Ascending aorta (tissue), 2 donors: ENCODE measurements at regions not wholly inside any gene's neighbourhood (a gene's known extent, or its start where the extent isn't known, plus 50 kb on each side); places are given as distances from the start of the nearest gene placed in this dataset.

ENCODE experiments used
- DNase-seq, 2 donors: peaks; one replicate each; pipeline ENCODE4 v3.0.0-alpha.2; 2019; ENCODE audit warnings: low spot score in 2 of 2
- H3K27ac ChIP-seq, 2 donors: fragments of 200-600 bp; sonication (generic); one replicate each; pipeline ENCODE4 v1.5.1; 2016 to 2017; ENCODE audit warnings: mild to moderate bottlenecking in 1 of 2
- H3K27me3 ChIP-seq: fragments of 200-600 bp; sonication (generic); one replicate; pipeline ENCODE4 v1.5.1; 2017
- H3K36me3 ChIP-seq, 2 donors: fragments of 200-600 bp; sonication (generic); one replicate each; pipeline ENCODE4 v1.5.1; 2016
- H3K4me1 ChIP-seq, 2 donors: fragments of 200-600 bp; sonication (generic); one replicate each; pipeline ENCODE4 v1.5.1; 2016 to 2017; ENCODE audit warnings: mild to moderate bottlenecking in 1 of 2
- H3K4me3 ChIP-seq, 2 donors: fragments of 200-600 bp; sonication (generic); one replicate each; pipeline ENCODE4 v1.5.1; 2016 to 2017; ENCODE audit warnings: mild to moderate bottlenecking in 1 of 2
- H3K9me3 ChIP-seq, 2 donors: fragments of 200-600 bp; sonication (generic); one replicate each; pipeline ENCODE4 v1.5.1; 2016
- intact Hi-C: fragments of 100-400 bp; cut with DNase I; formaldehyde crosslinking; loops from one replicate; pipeline ENCODE4 v1.15.1; 2023
- TF ChIP-seq, protein P1 (sequence below), 3 experiments: fragments of 200-600 bp in 2 of 3; fragments of 450-650 bp in 1 of 3; sonication (generic) in 2 of 3; IDR thresholded peaks; one replicate each; pipeline ENCODE4 v1.5.1; 2016 to 2019; ENCODE audit warnings: antibody characterized with exemption in 3 of 3, mild to moderate bottlenecking in 1 of 3, moderate library complexity in 1 of 3

DNA sequence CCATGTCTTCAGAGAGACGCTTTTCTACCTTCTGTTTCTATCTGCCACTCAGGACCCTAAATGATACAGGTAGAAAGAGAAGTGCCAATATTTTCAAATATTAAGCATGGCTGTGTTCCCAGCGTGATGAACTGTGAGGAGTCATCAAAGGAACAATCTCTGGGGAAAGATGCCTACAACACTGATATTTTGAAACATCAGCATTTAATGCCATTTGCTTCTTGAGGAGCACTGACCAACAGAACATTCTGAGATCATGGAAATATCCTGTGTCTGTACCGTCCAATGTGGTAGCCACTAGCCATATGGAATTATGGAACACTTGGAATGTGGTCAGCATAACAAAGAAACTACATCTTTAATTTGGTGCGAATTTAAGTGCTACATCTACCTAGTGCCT is 117.9 kb upstream of the COL6A5 start:
- Histone ChIP-seq H3K4me3 (no peak overlapping the region), H3K36me3 (no peaks in the 10 kb centered on the region), H3K9me3 (no peaks in the 10 kb centered on the region), H3K27ac (no peak overlapping the region), H3K27me3 (no peaks in the 10 kb centered on the region), H3K4me1 (no peaks in the 10 kb centered on the region)
- intact Hi-C loops = no loop called here
- TF ChIP-seq, protein P1, sequence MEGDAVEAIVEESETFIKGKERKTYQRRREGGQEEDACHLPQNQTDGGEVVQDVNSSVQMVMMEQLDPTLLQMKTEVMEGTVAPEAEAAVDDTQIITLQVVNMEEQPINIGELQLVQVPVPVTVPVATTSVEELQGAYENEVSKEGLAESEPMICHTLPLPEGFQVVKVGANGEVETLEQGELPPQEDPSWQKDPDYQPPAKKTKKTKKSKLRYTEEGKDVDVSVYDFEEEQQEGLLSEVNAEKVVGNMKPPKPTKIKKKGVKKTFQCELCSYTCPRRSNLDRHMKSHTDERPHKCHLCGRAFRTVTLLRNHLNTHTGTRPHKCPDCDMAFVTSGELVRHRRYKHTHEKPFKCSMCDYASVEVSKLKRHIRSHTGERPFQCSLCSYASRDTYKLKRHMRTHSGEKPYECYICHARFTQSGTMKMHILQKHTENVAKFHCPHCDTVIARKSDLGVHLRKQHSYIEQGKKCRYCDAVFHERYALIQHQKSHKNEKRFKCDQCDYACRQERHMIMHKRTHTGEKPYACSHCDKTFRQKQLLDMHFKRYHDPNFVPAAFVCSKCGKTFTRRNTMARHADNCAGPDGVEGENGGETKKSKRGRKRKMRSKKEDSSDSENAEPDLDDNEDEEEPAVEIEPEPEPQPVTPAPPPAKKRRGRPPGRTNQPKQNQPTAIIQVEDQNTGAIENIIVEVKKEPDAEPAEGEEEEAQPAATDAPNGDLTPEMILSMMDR (IDR thresholded peaks at IDR 0.05) = no peak
- no peak for DNase-seq

- intact Hi-C loops = no loop called here
- H3K4me3 ChIP-seq = no peak overlapping the region
Observed at GRCh38 chr3:130242850-130243569, 102.5 kb upstream of the COL6A5 start.

DNA sequence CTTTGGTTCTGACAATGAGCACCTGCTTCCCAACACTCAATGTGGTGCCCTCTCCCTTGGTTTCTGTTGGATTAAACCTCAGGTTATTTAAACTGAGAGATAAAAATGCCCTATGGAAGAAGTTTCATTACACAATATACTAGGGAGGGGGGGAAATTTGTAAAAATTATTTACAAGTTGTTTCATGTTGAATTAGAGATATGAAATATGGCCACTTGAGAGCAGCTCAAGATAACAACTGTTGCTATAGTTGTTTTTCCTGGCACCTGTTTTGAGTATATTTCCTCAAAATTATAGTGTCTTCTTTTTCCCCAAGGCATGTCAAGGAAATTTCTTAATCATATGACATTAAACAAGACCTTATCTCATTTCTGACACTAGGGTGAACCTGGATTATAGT is 101.7 kb upstream of the COL6A5 start:
- H3K4me1 ChIP-seq = no peaks in the 10 kb centered on the region
- no peaks in the 10 kb centered on the region for H3K36me3 ChIP-seq
- no peak for DNase-seq
- TF ChIP-seq, protein P1 (IDR thresholded peaks at IDR 0.05) = no peak
- no peak overlapping the region for H3K4me3 ChIP-seq
- H3K27ac ChIP-seq = no peak overlapping the region
- H3K27me3 ChIP-seq = no peaks in the 10 kb centered on the region
- intact Hi-C loops = no loop called here
- no peaks in the 10 kb centered on the region for H3K9me3 ChIP-seq

More at GRCh38 chr3:130242850-130243569, 102.5 kb upstream of the COL6A5 start:
- H3K27me3 ChIP-seq = no peaks in the 10 kb centered on the region
- no peak for DNase-seq
- no peak overlapping the region for H3K27ac ChIP-seq
- TF ChIP-seq, protein P1 (IDR thresholded peaks at IDR 0.05) = no peak
- H3K4me1 ChIP-seq = no peaks in the 10 kb centered on the region
- H3K36me3 ChIP-seq = no peaks in the 10 kb centered on the region
- no peaks in the 10 kb centered on the region for H3K9me3 ChIP-seq

DNA sequence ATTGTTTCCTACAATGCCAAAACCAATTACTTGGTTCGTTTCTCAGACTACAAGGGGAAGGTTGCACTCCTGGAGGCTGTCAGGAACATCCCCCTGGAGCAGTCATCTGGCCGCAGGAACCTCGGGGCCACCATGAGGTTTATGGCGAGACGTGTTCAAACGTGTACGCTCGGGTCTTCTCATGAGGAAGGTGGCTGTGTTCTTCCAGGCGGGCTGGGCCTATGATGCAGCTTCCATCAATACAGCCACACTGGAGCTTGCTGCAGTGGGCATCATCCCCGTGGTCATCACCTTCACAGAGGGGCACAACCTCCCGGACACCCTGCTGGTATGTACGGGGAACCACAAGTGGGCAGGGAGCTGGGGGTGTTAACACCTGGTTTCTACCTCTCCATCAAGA is 94.5 kb upstream of the COL6A5 start:
- Histone ChIP-seq H3K27ac (no peak overlapping the region), H3K9me3 (no peaks in the 10 kb centered on the region), H3K36me3 (no peaks in the 10 kb centered on the region), H3K27me3 (no peaks in the 10 kb centered on the region), H3K4me3 (no peak overlapping the region), H3K4me1 (no peaks in the 10 kb centered on the region)
- TF ChIP-seq, protein P1 (IDR thresholded peaks at IDR 0.05) = no peak
- intact Hi-C loops = no loop called here
- no peak for DNase-seq

DNA sequence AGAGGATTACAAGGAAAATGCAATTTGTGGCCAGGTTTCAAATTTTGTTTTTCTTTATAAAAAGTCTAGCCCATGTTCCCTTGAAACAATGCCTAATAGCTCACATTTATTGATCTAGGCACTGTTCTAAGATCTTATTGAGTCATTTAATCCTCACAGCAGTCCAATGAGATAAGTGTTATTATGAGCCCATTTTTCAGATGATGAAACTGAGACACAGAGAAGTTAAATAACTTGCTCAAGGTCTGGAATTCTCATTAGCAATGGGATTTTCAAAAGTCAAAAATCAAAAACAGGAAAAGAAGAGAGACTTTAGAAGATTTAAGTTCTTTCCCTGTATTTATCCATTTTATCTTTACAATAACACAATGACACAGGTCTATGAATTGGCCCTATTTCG is 90.0 kb upstream of the COL6A5 start:
- Histone ChIP-seq H3K36me3 (no peaks in the 10 kb centered on the region), H3K4me1 (no peaks in the 10 kb centered on the region), H3K4me3 (no peak overlapping the region), H3K27me3 (no peaks in the 10 kb centered on the region), H3K27ac (no peak overlapping the region), H3K9me3 (no peaks in the 10 kb centered on the region)
- DNase-seq = no peak
- intact Hi-C loops = no loop called here
- TF ChIP-seq, protein P1 (IDR thresholded peaks at IDR 0.05) = no peak
